Psoas muscle (tissue), 7 donors: ENCODE measurements at regions not wholly inside any gene's neighbourhood (a gene's known extent, or its start where the extent isn't known, plus 50 kb on each side); places are given as distances from the start of the nearest gene placed in this dataset.

ENCODE experiments used
- ATAC-seq, 4 donors: fragments of 200-7000 bp; cut with Tn5 transposase; one replicate each; pipeline ENCODE4 v1.9.1; 2020; ENCODE audit warnings: moderate library complexity in 3 of 4, mild to moderate bottlenecking in 2 of 4
- DNase-seq, 2 donors: peaks; one replicate each; pipeline ENCODE4 v3.0.0-alpha.2; 2020
- H3K27ac ChIP-seq: fragments of 200-600 bp; one replicate; pipeline ENCODE4 v1.8.0; 2022
- H3K27me3 ChIP-seq, 3 donors: fragments of 200-600 bp in 1 of 3; one replicate each; pipeline versions ENCODE4 v1.6.1 to v1.8.0; 2013 to 2022; ENCODE audit warnings: low read length in 2 of 3, mild to moderate bottlenecking in 2 of 3, moderate library complexity in 1 of 3; ENCODE audit not compliant: insufficient read depth in 3 of 3
- H3K36me3 ChIP-seq, 2 donors: fragments of 200-600 bp in 1 of 2; one replicate each; pipeline versions ENCODE4 v1.6.1 to v1.8.0; 2013 to 2022; ENCODE audit warnings: low read depth in 1 of 2, mild to moderate bottlenecking in 1 of 2, moderate library complexity in 1 of 2; ENCODE audit not compliant: insufficient read depth in 1 of 2
- H3K4me1 ChIP-seq: fragments of 200-600 bp; one replicate; pipeline ENCODE4 v1.8.0; 2022
- H3K4me3 ChIP-seq: fragments of 200-600 bp; one replicate; pipeline ENCODE4 v1.8.0; 2022; ENCODE audit warnings: mild to moderate bottlenecking
- H3K9me3 ChIP-seq: fragments of 200-600 bp; one replicate; pipeline ENCODE4 v1.8.0; 2022
- CTCF ChIP-seq: fragments of 200-600 bp; IDR thresholded peaks from one replicate; pipeline ENCODE4 v1.8.0; 2022; ENCODE audit warnings: antibody characterized with exemption
- WGBS, 3 donors: extraction: QIAGEN DNeasy Blood & Tissue Kit; methylation state at CpG; one replicate each; pipeline versions ENCODE4 v1.1.6 to v1.1.7; 2013; 5-methylcytosine and 5-hydroxymethylcytosine counted together
- intact Hi-C, 2 donors: fragments of 100-400 bp; cut with DNase I; formaldehyde crosslinking; loops; one replicate each; pipeline versions ENCODE4 v1.11.0 to v1.14.2; 2022
- donor health status: healthy with polysubstance abuse.
- donor health status: DM: no; HTN: no; CAD: no; lungs with moderate emphysema.
- donor health status: Bipolar disorder and iron deficiency.
- donor health status: healthy.
- donor health status: DM: yes; HTN: yes; CAD: no.
- donor health status: DM: no; HTN: no; CAD: no.
- donor health status: DM: yes; HTN: yes; CAD: no.

- intact Hi-C loops = no loop called here
- no peak for DNase-seq
- ATAC-seq = no peak
- WGBS, 3 donors = 64 to 67% (median 65%) methylated on average over 7 of the region's 7 CpGs
- no peaks in the 10 kb centered on the region for H3K9me3 ChIP-seq
- H3K4me3 ChIP-seq = no peak overlapping the region
- no peaks in the 10 kb centered on the region for H3K36me3 ChIP-seq
- H3K27me3 ChIP-seq = no peaks in the 10 kb centered on the region
- TF ChIP-seq CTCF = no peak
- H3K27ac ChIP-seq = no peak overlapping the region
- no peaks in the 10 kb centered on the region for H3K4me1 ChIP-seq
Measured at GRCh38 chr4:144342949-144343760, 202.6 kb upstream of the GYPA start.

- intact Hi-C loops = no loop called here
- ATAC-seq (no peak), DNase-seq (no peak)
- Histone ChIP-seq H3K27me3 (no peaks in the 10 kb centered on the region), H3K36me3 (no peaks in the 10 kb centered on the region), H3K27ac (no peak overlapping the region), H3K4me1 (no peaks in the 10 kb centered on the region), H3K9me3 (no peaks in the 10 kb centered on the region), H3K4me3 (no peak overlapping the region)
- no peak for TF ChIP-seq CTCF
- 64 to 68% (median 64%) methylated on average over 4 of the region's 4 CpGs for WGBS, 3 donors
Measured at GRCh38 chr4:144347121-144347520, 206.6 kb upstream of the GYPA start.

- Histone ChIP-seq H3K27me3 (peaks cover 0 to 2% (median 0%) of the 10 kb centered on the region in 3 donors), H3K4me3 (no peak overlapping the region), H3K9me3 (no peaks in the 10 kb centered on the region), H3K4me1 (no peaks in the 10 kb centered on the region), H3K27ac (no peak overlapping the region), H3K36me3 (no peaks in the 10 kb centered on the region)
- no peak for DNase-seq
- no peak for ATAC-seq
- no peak for TF ChIP-seq CTCF
- intact Hi-C loops = no loop called here
- 86 to 94% (median 92%) methylated on average over 2 of the region's 2 CpGs for WGBS, 3 donors
Measured at GRCh38 chr4:144350706-144351105, 210.2 kb upstream of the GYPA start.

- no peak for TF ChIP-seq CTCF
- ATAC-seq (no peak), DNase-seq (no peak)
- H3K27ac ChIP-seq = no peak overlapping the region
- H3K4me1 ChIP-seq = no peaks in the 10 kb centered on the region
- intact Hi-C loops = no loop called here
- WGBS, 3 donors = 63 to 83% (median 82%) methylated on average over 3 of the region's 3 CpGs
- no peak overlapping the region for H3K4me3 ChIP-seq
- no peaks in the 10 kb centered on the region for H3K36me3 ChIP-seq
- peaks cover 0 to 4% (median 0%) of the 10 kb centered on the region in 3 donors for H3K27me3 ChIP-seq
- no peaks in the 10 kb centered on the region for H3K9me3 ChIP-seq
Measured at GRCh38 chr4:144351306-144351705, 210.8 kb upstream of the GYPA start.

GRCh38 chr4:144353292-144353691 lies 212.8 kb upstream of the GYPA start:
- intact Hi-C loops = no loop called here
- Histone ChIP-seq H3K27me3 (peaks cover 0 to 4% (median 0%) of the 10 kb centered on the region in 3 donors), H3K27ac (no peak overlapping the region), H3K36me3 (no peaks in the 10 kb centered on the region), H3K4me3 (no peak overlapping the region), H3K9me3 (no peaks in the 10 kb centered on the region), H3K4me1 (no peaks in the 10 kb centered on the region)
- WGBS, 3 donors = 14 to 19% (median 15%) methylated on average over 5 of the region's 5 CpGs
- DNase-seq = no peak
- TF ChIP-seq CTCF = no peak
- ATAC-seq = no peak
